OCI-LY7 (cell line): ENCODE measurements at regions not wholly inside any gene's neighbourhood (a gene's known extent, or its start where the extent isn't known, plus 50 kb on each side); places are given as distances from the start of the nearest gene placed in this dataset.

ENCODE experiments used
- BruUV-seq: library from RNA; stranded (reverse); fragments of 400-500 nt; replicated peaks from 2 replicates; lab custom pipeline; 2021; lab: Mats Ljungman, UMichigan
- CTCF ChIA-PET: fragments of 300-600 bp; sonication (Branson Sonifier 250); formaldehyde crosslinking; loops from one replicate; lab custom pipeline; 2022; ENCODE audit warnings: antibody characterized with exemption; ENCODE audit not compliant: unreplicated experiment; lab: Charles Lee
- POLR2A ChIA-PET: fragments of 300-600 bp; sonication (Branson Sonifier 250); formaldehyde crosslinking; loops from one replicate; lab custom pipeline; 2022; ENCODE audit warnings: antibody characterized with exemption; lab: Charles Lee
- DNase-seq: peaks from one replicate; pipeline ENCODE4 v3.0.0-alpha.2; 2015; ENCODE audit warnings: low spot score
- H2AFZ ChIP-seq: fragments of 200-600 bp; sonication (generic), shearing (Covaris generic); 2 replicates; pipeline ENCODE4 v1.6.1; 2014; ENCODE audit warnings: mild to moderate bottlenecking, antibody characterized with exemption, low read length, moderate library complexity
- H3K27ac ChIP-seq: fragments of 200-600 bp; sonication (generic); 2 replicates; pipeline ENCODE4 v1.5.1; 2014; ENCODE audit warnings: mixed run types, low read depth, mild to moderate bottlenecking, moderate library complexity, low read length, inconsistent platforms; ENCODE audit not compliant: poor library complexity, severe bottlenecking
- H3K36me3 ChIP-seq: fragments of 200-600 bp; sonication (generic); 2 replicates; pipeline ENCODE4 v1.6.1; 2014; ENCODE audit warnings: mild to moderate bottlenecking, antibody characterized with exemption, low read length, moderate library complexity, mixed read lengths; ENCODE audit not compliant: insufficient read depth
- H3K4me1 ChIP-seq: fragments of 200-600 bp; sonication (generic); 2 replicates; pipeline ENCODE4 v1.5.1; 2014; ENCODE audit warnings: mild to moderate bottlenecking, low read length; ENCODE audit not compliant: insufficient read depth, poor library complexity, severe bottlenecking
- H3K4me2 ChIP-seq: fragments of 200-600 bp; sonication (generic); 2 replicates; pipeline ENCODE4 v1.6.1; 2014; ENCODE audit warnings: mild to moderate bottlenecking, low read length
- H3K4me3 ChIP-seq: fragments of 200-600 bp; sonication (generic); 2 replicates; pipeline ENCODE4 v1.5.1; 2014; ENCODE audit warnings: mild to moderate bottlenecking, low read depth, low read length; ENCODE audit not compliant: poor library complexity, severe bottlenecking
- H3K79me2 ChIP-seq: fragments of 200-600 bp; sonication (generic); 2 replicates; pipeline ENCODE4 v1.6.1; 2016; ENCODE audit warnings: low read depth, mild to moderate bottlenecking, low read length, moderate library complexity, mixed read lengths; ENCODE audit not compliant: insufficient read depth
- H3K9me2 ChIP-seq: fragments of 200-600 bp; sonication (generic); 2 replicates; pipeline ENCODE4 v1.6.1; 2016; ENCODE audit warnings: mild to moderate bottlenecking, low read length, mixed read lengths; ENCODE audit not compliant: insufficient read depth
- H3K9me3 ChIP-seq: fragments of 200-600 bp; sonication (generic); 2 replicates; pipeline ENCODE4 v1.6.1; 2014; ENCODE audit warnings: mild to moderate bottlenecking, mixed run types, low read length, mixed read lengths
- H4K20me1 ChIP-seq: fragments of 200-600 bp; sonication (generic); 2 replicates; pipeline ENCODE4 v1.6.1; 2014; ENCODE audit warnings: mild to moderate bottlenecking, antibody characterized with exemption, low read length, moderate library complexity, mixed read lengths; ENCODE audit not compliant: insufficient read depth
- EZH2phosphoT487 ChIP-seq: fragments of 200-600 bp; sonication (generic); IDR thresholded peaks from 2 replicates; pipeline ENCODE4 v1.6.1; 2018; ENCODE audit warnings: low read depth, borderline replicate concordance, mild to moderate bottlenecking, mixed run types, antibody characterized with exemption, low read length, moderate library complexity, mixed read lengths
- intact Hi-C: fragments of 100-400 bp; cut with micrococcal nuclease; formaldehyde crosslinking; loops from one replicate; pipeline ENCODE4 v1.10.0; 2022; ENCODE audit not compliant: unreplicated experiment
- TF ChIP-seq, protein P1 (sequence below): fragments of 200-600 bp; sonication (generic); conservative IDR thresholded peaks from 2 replicates; pipeline ENCODE4 v1.5.1; 2014; ENCODE audit warnings: mild to moderate bottlenecking, antibody characterized with exemption, low read length, moderate library complexity, mixed read lengths

DNA sequence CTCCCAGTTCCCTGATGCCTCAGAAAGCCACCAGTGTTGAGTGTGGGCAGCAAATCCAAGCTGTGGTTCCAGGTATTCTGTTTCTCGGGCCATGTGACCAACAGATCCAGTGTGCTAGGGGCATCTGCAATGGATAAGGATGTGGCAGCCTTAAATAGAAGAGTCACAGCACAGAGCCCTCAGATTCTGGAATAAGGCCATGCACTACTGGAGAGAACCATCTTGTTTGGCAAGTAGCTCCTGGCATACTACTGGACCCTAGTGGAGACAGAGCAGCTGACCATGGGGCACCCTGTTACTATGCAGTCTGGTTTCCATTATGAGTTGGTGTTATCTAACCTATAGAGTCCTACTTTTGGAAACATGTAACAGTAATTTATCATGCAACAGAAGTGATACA is 53.3 kb upstream of the ZBTB7C start:
- DNase-seq = no peak
- Histone ChIP-seq H3K79me2 (no peaks in the 10 kb centered on the region), H3K9me3 (no peaks in the 10 kb centered on the region), H3K4me1 (no peaks in the 10 kb centered on the region), H2AFZ (no peak overlapping the region), H3K4me3 (no peak overlapping the region), H3K4me2 (no peak overlapping the region), H3K36me3 (no peaks in the 10 kb centered on the region), H3K27ac (no peak overlapping the region), H4K20me1 (no peaks in the 10 kb centered on the region), H3K9me2 (no peaks in the 10 kb centered on the region)
- TF ChIP-seq, protein P1, sequence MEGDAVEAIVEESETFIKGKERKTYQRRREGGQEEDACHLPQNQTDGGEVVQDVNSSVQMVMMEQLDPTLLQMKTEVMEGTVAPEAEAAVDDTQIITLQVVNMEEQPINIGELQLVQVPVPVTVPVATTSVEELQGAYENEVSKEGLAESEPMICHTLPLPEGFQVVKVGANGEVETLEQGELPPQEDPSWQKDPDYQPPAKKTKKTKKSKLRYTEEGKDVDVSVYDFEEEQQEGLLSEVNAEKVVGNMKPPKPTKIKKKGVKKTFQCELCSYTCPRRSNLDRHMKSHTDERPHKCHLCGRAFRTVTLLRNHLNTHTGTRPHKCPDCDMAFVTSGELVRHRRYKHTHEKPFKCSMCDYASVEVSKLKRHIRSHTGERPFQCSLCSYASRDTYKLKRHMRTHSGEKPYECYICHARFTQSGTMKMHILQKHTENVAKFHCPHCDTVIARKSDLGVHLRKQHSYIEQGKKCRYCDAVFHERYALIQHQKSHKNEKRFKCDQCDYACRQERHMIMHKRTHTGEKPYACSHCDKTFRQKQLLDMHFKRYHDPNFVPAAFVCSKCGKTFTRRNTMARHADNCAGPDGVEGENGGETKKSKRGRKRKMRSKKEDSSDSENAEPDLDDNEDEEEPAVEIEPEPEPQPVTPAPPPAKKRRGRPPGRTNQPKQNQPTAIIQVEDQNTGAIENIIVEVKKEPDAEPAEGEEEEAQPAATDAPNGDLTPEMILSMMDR = no peak
- TF ChIP-seq EZH2phosphoT487 = no peak
- intact Hi-C loops = no loop called here
- no TSS peak for BruUV-seq
- CTCF ChIA-PET = no interaction called here
- POLR2A ChIA-PET = no interaction called here

DNA sequence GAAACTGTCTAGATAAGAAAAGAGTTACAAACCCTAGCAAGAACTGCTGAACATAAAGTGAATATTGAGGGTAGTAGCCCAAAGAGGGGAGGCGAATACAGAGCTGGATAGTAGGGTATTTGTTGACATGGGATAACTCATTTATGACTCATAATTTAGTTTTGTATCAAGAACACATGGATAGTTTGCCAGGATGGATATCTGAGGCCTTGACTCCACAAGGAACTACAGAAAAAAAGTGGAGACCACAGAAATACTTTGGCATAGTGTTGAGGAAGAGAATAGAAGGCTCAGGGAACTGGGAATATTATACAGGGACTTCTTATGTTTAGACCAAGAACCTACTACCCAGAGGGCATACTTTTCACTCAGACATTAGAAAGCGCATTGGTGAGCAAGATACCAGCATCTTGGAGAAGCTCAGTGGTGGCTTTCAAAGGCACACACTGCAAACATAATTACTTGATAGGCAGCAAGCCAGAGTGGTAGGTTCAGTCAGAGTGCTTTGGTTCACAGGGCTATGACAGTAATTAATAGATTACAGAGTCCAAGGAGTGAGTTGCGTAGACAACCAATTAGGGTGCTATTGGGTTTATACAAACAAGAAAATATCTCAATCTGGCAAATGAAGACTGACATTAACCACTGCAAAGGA is 51.9 kb upstream of the ZBTB7C start:
- H4K20me1 ChIP-seq = no peaks in the 10 kb centered on the region
- BruUV-seq = no TSS peak
- ChIA-PET POLR2A (interaction anchor here (0.6 kb wide), 1 partner anchor 13 kb away, joined by 5 read pairs; no protein-coding TSS in a partner anchor), CTCF (no interaction called here)
- H3K9me3 ChIP-seq = no peaks in the 10 kb centered on the region
- H3K79me2 ChIP-seq = no peaks in the 10 kb centered on the region
- DNase-seq = no peak
- H3K27ac ChIP-seq = no peak overlapping the region
- no peak overlapping the region for H2AFZ ChIP-seq
- H3K4me3 ChIP-seq = no peak overlapping the region
- no peak overlapping the region for H3K4me2 ChIP-seq
- no peaks in the 10 kb centered on the region for H3K36me3 ChIP-seq
- TF ChIP-seq EZH2phosphoT487 = no peak
- TF ChIP-seq, protein P1 = no peak
- H3K4me1 ChIP-seq = no peaks in the 10 kb centered on the region
- intact Hi-C loops = no loop called here
- H3K9me2 ChIP-seq = no peaks in the 10 kb centered on the region

DNA sequence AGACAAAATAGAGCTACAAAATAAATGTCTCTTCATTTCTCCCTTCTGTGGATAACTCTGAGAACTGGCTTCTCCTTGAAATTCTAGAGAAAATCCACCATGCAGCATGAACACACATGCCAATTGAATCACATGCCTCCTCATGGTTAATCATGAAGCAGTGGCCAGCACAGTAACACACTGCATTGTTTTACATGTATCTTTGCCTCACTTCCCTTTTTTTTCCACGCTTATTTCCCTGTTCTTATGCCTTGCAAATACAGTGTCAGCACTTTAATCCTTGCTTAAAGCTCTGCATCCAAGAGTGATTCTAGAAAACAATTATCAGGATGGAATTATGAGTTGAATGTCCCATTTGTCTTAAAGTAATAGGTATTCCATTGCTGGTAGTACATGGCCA is 50.3 kb upstream of the ZBTB7C start:
- no peaks in the 10 kb centered on the region for H4K20me1 ChIP-seq

More for the DNA sequence above, 50.3 kb upstream of the ZBTB7C start:
- Histone ChIP-seq H2AFZ (no peak overlapping the region), H3K79me2 (no peaks in the 10 kb centered on the region), H3K27ac (no peak overlapping the region), H3K4me3 (no peak overlapping the region), H3K4me2 (no peak overlapping the region), H3K9me2 (no peaks in the 10 kb centered on the region), H3K9me3 (no peaks in the 10 kb centered on the region), H3K36me3 (no peaks in the 10 kb centered on the region), H3K4me1 (no peaks in the 10 kb centered on the region)
- intact Hi-C loops = no loop called here
- DNase-seq = no peak
- no TSS peak for BruUV-seq
- TF ChIP-seq, protein P1 = no peak
- TF ChIP-seq EZH2phosphoT487 = no peak
- CTCF ChIA-PET = no interaction called here
- POLR2A ChIA-PET = no interaction called here
